ENCODE measurements at regions not wholly inside any gene's neighbourhood (a gene's known extent, or its start where the extent isn't known, plus 50 kb on each side); places are given as distances from the start of the nearest gene placed in this dataset.

DNA sequence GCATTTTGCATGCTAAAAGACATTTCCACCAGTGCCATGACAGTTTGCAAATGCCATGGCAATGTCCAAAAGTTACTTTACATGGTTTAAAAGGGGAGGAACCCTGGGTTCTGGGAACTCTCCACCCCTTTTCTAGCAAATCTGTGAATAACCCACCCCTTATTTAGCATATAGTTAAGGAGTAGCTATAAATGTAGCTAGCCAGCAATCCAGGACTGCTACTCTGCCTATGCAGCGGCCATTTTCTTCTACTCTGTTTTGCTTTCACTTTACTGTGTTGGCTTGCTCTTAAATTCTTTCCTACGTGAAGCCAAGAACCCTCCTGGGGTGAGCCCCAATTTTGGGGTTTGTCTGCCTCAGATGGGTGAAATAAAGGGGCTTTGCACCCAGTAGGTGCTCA is 141.0 kb downstream of the PTPN11 start:
- TF ChIP-seq, protein P1, sequence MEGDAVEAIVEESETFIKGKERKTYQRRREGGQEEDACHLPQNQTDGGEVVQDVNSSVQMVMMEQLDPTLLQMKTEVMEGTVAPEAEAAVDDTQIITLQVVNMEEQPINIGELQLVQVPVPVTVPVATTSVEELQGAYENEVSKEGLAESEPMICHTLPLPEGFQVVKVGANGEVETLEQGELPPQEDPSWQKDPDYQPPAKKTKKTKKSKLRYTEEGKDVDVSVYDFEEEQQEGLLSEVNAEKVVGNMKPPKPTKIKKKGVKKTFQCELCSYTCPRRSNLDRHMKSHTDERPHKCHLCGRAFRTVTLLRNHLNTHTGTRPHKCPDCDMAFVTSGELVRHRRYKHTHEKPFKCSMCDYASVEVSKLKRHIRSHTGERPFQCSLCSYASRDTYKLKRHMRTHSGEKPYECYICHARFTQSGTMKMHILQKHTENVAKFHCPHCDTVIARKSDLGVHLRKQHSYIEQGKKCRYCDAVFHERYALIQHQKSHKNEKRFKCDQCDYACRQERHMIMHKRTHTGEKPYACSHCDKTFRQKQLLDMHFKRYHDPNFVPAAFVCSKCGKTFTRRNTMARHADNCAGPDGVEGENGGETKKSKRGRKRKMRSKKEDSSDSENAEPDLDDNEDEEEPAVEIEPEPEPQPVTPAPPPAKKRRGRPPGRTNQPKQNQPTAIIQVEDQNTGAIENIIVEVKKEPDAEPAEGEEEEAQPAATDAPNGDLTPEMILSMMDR (conservative IDR thresholded peaks at IDR 0.05): no peak
- Mint-ChIP-seq H3K4me1 (ENCODE audit: unreplicated experiment) (no peaks in the 10 kb centered on the region), H3K27ac (no peak overlapping the region), H3K4me3 (no peak overlapping the region), H3K36me3 (no peaks in the 10 kb centered on the region), H3K27me3 (peaks cover 10% of the 10 kb centered on the region), H3K9me3 (no peaks in the 10 kb centered on the region)
- DNase-seq (ENCODE audit: extremely low spot score, unreplicated experiment): no peak

DNA sequence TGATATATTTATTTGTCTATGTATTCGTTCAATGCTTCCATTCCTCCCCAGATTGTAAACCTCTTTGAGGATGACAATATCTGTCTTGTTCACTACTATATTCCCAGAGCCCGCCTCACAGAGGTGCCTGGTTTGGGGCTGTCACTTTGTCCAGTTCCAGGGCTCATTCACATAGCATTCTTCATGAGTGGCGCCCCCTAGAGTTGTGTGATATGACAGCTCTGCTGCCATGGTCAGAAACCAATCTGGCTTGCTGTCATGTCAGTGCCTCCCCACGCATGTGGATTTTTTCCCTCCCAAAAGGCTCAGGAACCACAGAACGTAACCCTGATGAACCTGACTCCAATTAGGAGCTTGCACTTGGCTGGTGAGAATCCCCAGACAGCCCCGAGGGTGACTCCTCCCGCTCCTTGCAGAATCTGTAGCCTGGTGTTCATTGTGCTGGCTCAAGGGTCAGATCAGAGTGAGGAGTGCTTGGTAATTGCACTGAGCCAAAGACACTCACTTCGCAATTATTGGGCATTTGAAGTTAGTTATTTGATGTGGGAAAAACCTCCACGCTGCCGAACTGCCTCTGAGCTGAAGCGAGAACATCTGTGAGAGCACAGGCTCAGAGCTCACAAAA is 145.5 kb downstream of the PTPN11 start:
- no peaks in the 10 kb centered on the region for H3K36me3 Mint-ChIP-seq
- H3K4me1 Mint-ChIP-seq (ENCODE audit: unreplicated experiment): no peaks in the 10 kb centered on the region
- H3K9me3 Mint-ChIP-seq: no peaks in the 10 kb centered on the region
- TF ChIP-seq, protein P1 (conservative IDR thresholded peaks at IDR 0.05): peak; percentile 43
- DNase-seq (ENCODE audit: extremely low spot score, unreplicated experiment): no peak
- H3K27ac Mint-ChIP-seq: no peak overlapping the region
- H3K4me3 Mint-ChIP-seq: no peak overlapping the region
- peaks cover 3% of the 10 kb centered on the region for H3K27me3 Mint-ChIP-seq

DNA sequence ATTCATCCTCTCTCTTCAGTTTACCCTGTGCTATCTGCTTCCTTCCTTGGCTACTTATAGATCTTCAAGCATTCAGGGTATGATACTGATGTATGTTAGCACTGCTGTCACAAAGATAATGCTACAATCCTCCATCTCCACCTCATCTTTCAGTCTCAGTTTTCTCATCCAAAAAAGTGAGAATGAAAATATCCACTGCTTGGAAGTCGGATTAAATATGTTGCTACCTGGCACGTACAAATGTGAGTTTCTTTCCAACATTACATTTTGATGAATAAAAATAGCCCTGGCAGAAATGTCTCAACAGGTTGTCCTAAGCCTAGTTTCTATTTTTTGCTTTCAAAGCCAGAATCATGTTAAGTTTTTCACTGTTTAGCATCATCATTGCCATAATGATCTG is 149.9 kb downstream of the PTPN11 start:
- H3K4me3 Mint-ChIP-seq: no peak overlapping the region
- H3K36me3 Mint-ChIP-seq: no peaks in the 10 kb centered on the region
- H3K27me3 Mint-ChIP-seq: peaks cover 22% of the 10 kb centered on the region
- H3K4me1 Mint-ChIP-seq (ENCODE audit: unreplicated experiment): no peaks in the 10 kb centered on the region
- no peaks in the 10 kb centered on the region for H3K9me3 Mint-ChIP-seq
- TF ChIP-seq, protein P1 (conservative IDR thresholded peaks at IDR 0.05): no peak
- no peak overlapping the region for H3K27ac Mint-ChIP-seq
- DNase-seq (ENCODE audit: extremely low spot score, unreplicated experiment): no peak

DNA sequence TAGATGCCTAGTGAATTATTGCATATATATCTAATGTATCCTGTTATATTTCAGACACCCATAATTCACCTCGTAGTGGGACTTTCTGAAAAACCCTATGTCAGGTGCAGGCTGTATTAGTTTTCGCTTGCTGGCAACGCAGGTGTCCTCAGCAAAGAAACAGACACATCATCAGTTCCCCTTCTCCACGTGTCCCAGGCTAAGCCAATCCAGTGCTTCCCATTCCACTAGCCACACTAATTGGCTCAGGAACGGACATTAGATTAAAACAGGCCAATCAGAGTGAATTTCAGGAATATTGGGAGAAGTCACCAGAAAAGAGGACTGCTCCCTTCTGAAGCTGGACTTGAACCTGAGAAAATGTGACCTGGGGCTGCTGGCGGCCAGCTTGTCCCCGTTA is 151.3 kb downstream of the PTPN11 start:
- Mint-ChIP-seq H3K9me3 (no peaks in the 10 kb centered on the region), H3K4me3 (no peak overlapping the region), H3K27ac (no peak overlapping the region), H3K4me1 (ENCODE audit: unreplicated experiment) (no peaks in the 10 kb centered on the region), H3K27me3 (peaks cover 24% of the 10 kb centered on the region), H3K36me3 (no peaks in the 10 kb centered on the region)
- TF ChIP-seq, protein P1 (conservative IDR thresholded peaks at IDR 0.05): no peak
- DNase-seq (ENCODE audit: extremely low spot score, unreplicated experiment): no peak

DNA sequence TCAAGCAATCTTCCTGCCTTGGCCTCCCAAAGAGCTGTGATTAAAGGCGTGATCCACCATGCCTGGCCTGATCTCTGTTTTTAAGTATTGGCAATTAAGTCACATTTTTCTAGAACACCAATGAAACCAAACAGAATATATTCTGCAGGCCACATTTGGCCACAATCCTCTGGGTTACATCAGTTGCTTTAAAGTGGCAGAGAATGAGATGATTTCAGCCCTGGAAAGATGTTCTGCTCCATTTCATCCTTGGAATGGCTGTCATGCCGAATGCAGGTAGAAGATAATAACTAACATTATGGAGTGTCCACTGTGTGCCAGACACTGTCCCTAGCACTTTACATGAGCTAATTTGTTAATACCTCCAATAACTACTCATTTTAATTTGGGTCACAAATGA is 154.4 kb downstream of the PTPN11 start:
- Mint-ChIP-seq H3K36me3 (no peaks in the 10 kb centered on the region), H3K27me3 (peaks cover 51% of the 10 kb centered on the region), H3K4me1 (ENCODE audit: unreplicated experiment) (no peaks in the 10 kb centered on the region), H3K9me3 (peaks cover 5% of the 10 kb centered on the region), H3K27ac (no peak overlapping the region), H3K4me3 (no peak overlapping the region)
- TF ChIP-seq, protein P1 (conservative IDR thresholded peaks at IDR 0.05): no peak
- no peak for DNase-seq (ENCODE audit: extremely low spot score, unreplicated experiment)
